HG03039 (cell line): ENCODE measurements at regions not wholly inside any gene's neighbourhood (a gene's known extent, or its start where the extent isn't known, plus 50 kb on each side); places are given as distances from the start of the nearest gene placed in this dataset.
A peak's percentile ranks its signal among the peaks of the same experiment; 100 is the strongest.
"Not testable (repeated sequence)": the region's sequence is repeated elsewhere in the genome, so short reads cannot be mapped to it uniquely, and the experiment has no call there.

Experiments used
- ATAC-seq: cut with Tn5 transposase; IDR thresholded peaks from one replicate; pipeline ENCODE4 v1.9.1; 2021; ENCODE audit warnings: mild to moderate bottlenecking, moderate library complexity; ENCODE audit not compliant: unreplicated experiment

- no peak for ATAC-seq
Observed at GRCh38 chr11:29628609-29629008, 388.2 kb downstream of the KCNA4 start.

- no peak for ATAC-seq
Observed at GRCh38 chr11:29627541-29627940, 389.3 kb downstream of the KCNA4 start.

GRCh38 chr11:29623144-29623722 is 393.6 kb downstream of the KCNA4 start:
- no peak for ATAC-seq

- ATAC-seq: no peak
Observed at GRCh38 chr11:29616611-29617010, 400.2 kb downstream of the KCNA4 start.

- ATAC-seq: no peak
Observed at GRCh38 chr11:29612423-29612822, 404.4 kb downstream of the KCNA4 start.

- no peak for ATAC-seq
Observed at GRCh38 chr11:29606330-29607031, 410.3 kb downstream of the KCNA4 start.

GRCh38 chr11:29600151-29600575 is 416.7 kb downstream of the KCNA4 start:
- not testable (repeated sequence) for ATAC-seq

- no peak for ATAC-seq
Observed at GRCh38 chr11:29584342-29584741, 432.5 kb downstream of the KCNA4 start.

- no peak for ATAC-seq
Observed at GRCh38 chr11:29578806-29579205, 438.0 kb downstream of the KCNA4 start.

- no peak for ATAC-seq
Observed at GRCh38 chr11:29564486-29564885, 452.3 kb downstream of the KCNA4 start.

- no peak for ATAC-seq
Observed at GRCh38 chr11:29562183-29562582, 454.6 kb downstream of the KCNA4 start.

GRCh38 chr11:29553990-29554389 is 462.8 kb downstream of the KCNA4 start:
- no peak for ATAC-seq

GRCh38 chr11:29538339-29539036 is 478.3 kb downstream of the KCNA4 start:
- ATAC-seq: no peak

- ATAC-seq: no peak
Observed at GRCh38 chr11:29534836-29535235, 482.0 kb downstream of the KCNA4 start.

- no peak for ATAC-seq
Observed at GRCh38 chr11:29530961-29531360, 485.9 kb downstream of the KCNA4 start.

- ATAC-seq: peak; percentile 72
Observed at GRCh38 chr11:29527391-29527936, 489.4 kb downstream of the KCNA4 start.

GRCh38 chr11:29518389-29519174 is 498.2 kb downstream of the KCNA4 start:
- ATAC-seq: no peak

GRCh38 chr11:29511394-29511793 is 505.4 kb downstream of the KCNA4 start:
- no peak for ATAC-seq

- ATAC-seq: no peak
Observed at GRCh38 chr11:29507376-29507775, 509.5 kb downstream of the KCNA4 start.

GRCh38 chr11:29495676-29496075 is 521.2 kb downstream of the KCNA4 start:
- no peak for ATAC-seq

- ATAC-seq: no peak
Observed at GRCh38 chr11:29490938-29491337, 525.9 kb downstream of the KCNA4 start.
